Activated T-cell treated with anti-CD3 and anti-CD28 coated beads, Interleukin-2, amount 50 U/mL, for 24 hours (primary cell): ENCODE measurements at regions not wholly inside any gene's neighbourhood (a gene's known extent, or its start where the extent isn't known, plus 50 kb on each side); places are given as distances from the start of the nearest gene placed in this dataset.
"Not testable (repeated sequence)": the region's sequence is repeated elsewhere in the genome, so short reads cannot be mapped to it uniquely, and the experiment has no call there.

Experiments used
- DNase-seq: peaks from one replicate; pipeline ENCODE4 v3.0.0-alpha.2; 2020
- H3K27ac Mint-ChIP-seq: 2 replicates; pipeline ENCODE4 v1.8.0; 2020; ENCODE audit warnings: mild to moderate bottlenecking, mixed read lengths
- H3K27me3 Mint-ChIP-seq: 2 replicates; pipeline ENCODE4 v1.8.0; 2020; ENCODE audit warnings: mixed read lengths
- H3K36me3 Mint-ChIP-seq: 2 replicates; pipeline ENCODE4 v1.8.0; 2020; ENCODE audit warnings: low read depth, mixed read lengths
- H3K4me1 Mint-ChIP-seq: 2 replicates; pipeline ENCODE4 v1.8.0; 2020; ENCODE audit warnings: low read depth, mixed read lengths
- H3K4me3 Mint-ChIP-seq: 2 replicates; pipeline ENCODE4 v1.8.0; 2020; ENCODE audit warnings: mild to moderate bottlenecking, moderate library complexity, mixed read lengths
- H3K9me3 Mint-ChIP-seq: 2 replicates; pipeline ENCODE4 v1.8.0; 2020; ENCODE audit warnings: mixed read lengths

- no peak for DNase-seq
- Mint-ChIP-seq H3K9me3 (peaks cover 9% of the 10 kb centered on the region), H3K36me3 (no peaks in the 10 kb centered on the region), H3K27me3 (no peaks in the 10 kb centered on the region), H3K27ac (no peak overlapping the region), H3K4me3 (no peak overlapping the region), H3K4me1 (no peaks in the 10 kb centered on the region)
These were observed 192.6 kb downstream of the TTC6 start for GRCh38 chr14:37787879-37788494.

- no peaks in the 10 kb centered on the region for H3K27me3 Mint-ChIP-seq
- H3K27ac Mint-ChIP-seq, result no peak overlapping the region
- no peak overlapping the region for H3K4me3 Mint-ChIP-seq
- peaks cover 2% of the 10 kb centered on the region for H3K9me3 Mint-ChIP-seq
- H3K4me1 Mint-ChIP-seq, result no peaks in the 10 kb centered on the region
- no peak for DNase-seq
- H3K36me3 Mint-ChIP-seq, result no peaks in the 10 kb centered on the region
These were observed 196.1 kb downstream of the TTC6 start for GRCh38 chr14:37791384-37792036.

DNA sequence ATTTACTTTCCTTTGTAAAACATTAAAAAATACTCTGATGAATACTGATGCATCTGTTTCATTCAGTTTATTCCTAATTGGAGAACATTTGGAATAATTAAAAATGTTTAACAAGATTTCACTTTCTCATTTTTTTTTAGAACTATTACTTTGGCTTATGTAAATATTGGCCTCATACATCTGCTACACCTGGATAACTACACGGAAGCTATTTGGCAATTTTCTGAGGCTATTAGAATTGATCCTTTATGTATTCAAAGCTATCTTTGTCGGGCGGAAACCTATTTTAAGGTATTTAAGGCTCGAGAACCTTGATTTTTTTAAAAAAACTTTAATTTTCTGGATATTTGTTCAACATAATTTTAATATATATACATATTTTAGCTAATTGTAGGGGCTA, 196.7 kb downstream of the TTC6 start:
- no peaks in the 10 kb centered on the region for H3K4me1 Mint-ChIP-seq
- no peak for DNase-seq
- H3K27ac Mint-ChIP-seq, result no peak overlapping the region
- H3K27me3 Mint-ChIP-seq, result no peaks in the 10 kb centered on the region
- H3K9me3 Mint-ChIP-seq, result peaks cover 2% of the 10 kb centered on the region
- H3K4me3 Mint-ChIP-seq, result no peak overlapping the region
- H3K36me3 Mint-ChIP-seq, result no peaks in the 10 kb centered on the region

GRCh38 chr14:37796703-37797416, 201.4 kb downstream of the TTC6 start:
- Mint-ChIP-seq H3K4me1 (no peaks in the 10 kb centered on the region), H3K27ac (no peak overlapping the region), H3K27me3 (no peaks in the 10 kb centered on the region), H3K9me3 (peaks cover 2% of the 10 kb centered on the region), H3K36me3 (no peaks in the 10 kb centered on the region), H3K4me3 (no peak overlapping the region)
- no peak for DNase-seq

GRCh38 chr14:37797675-37798074, 202.2 kb downstream of the TTC6 start:
- Mint-ChIP-seq H3K27ac (no peak overlapping the region), H3K27me3 (no peaks in the 10 kb centered on the region), H3K9me3 (peaks cover 2% of the 10 kb centered on the region), H3K4me1 (no peaks in the 10 kb centered on the region), H3K36me3 (no peaks in the 10 kb centered on the region), H3K4me3 (no peak overlapping the region)
- no peak for DNase-seq

- Mint-ChIP-seq H3K36me3 (no peaks in the 10 kb centered on the region), H3K4me3 (no peak overlapping the region), H3K27me3 (no peaks in the 10 kb centered on the region), H3K27ac (no peak overlapping the region), H3K4me1 (no peaks in the 10 kb centered on the region), H3K9me3 (no peaks in the 10 kb centered on the region)
- DNase-seq, result no peak
These were observed 212.3 kb downstream of the TTC6 start for GRCh38 chr14:37807722-37808121.

DNA sequence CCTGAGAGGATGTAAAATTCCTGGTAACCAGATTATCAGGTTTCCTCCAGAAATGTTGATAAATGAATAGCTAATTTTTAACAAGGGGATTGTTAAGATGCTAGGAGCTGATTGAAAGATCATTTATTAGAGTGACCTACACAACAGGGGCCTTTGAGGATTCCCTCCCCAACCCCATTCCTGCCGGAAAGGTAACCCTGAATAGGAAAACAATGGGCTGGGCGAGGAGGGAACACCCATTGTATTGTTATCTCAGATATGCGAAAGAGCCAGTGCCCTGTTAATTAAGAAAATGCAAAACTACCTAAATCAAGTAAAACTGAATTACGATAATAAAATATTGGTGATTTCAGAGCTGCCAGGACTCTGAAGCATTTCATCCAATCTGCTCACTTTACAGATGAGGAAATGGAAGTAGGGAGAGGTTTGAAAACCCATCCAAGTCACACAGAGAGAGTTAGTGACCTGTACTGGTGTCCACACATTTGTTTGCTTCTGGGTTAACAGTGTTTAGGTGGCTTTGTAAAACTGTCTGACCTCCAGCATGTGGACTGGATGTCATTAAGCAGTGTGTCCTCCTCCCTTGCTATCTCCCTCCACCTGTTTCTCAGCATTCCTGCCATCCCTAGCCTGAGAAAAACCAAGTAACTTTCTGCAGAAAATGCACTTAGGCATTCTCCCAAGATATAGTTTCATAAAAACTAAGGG, 214.8 kb downstream of the TTC6 start:
- DNase-seq, result no peak
- Mint-ChIP-seq H3K36me3 (no peaks in the 10 kb centered on the region), H3K4me1 (no peaks in the 10 kb centered on the region), H3K9me3 (no peaks in the 10 kb centered on the region), H3K4me3 (no peak overlapping the region), H3K27me3 (no peaks in the 10 kb centered on the region), H3K27ac (no peak overlapping the region)

DNA sequence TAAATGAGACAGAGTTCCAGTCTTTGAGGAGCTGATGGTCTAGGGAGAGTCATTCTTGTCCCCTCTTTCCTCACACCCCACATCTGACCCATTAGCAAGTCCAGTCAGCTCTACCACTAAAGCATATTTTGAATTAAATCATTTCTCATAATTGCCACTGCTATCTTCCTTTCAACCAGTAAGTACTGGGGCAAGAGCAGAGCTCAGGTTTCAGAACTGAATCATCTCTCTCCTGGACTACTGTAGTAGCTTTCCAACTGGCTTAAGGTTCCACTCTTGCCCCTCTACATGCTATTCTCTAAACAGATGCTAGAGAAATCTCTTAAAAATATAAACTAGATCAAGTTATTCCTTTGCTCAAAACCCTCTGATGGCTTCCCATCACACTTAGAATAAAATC, 218.3 kb downstream of the TTC6 start:
- Mint-ChIP-seq H3K4me1 (no peaks in the 10 kb centered on the region), H3K36me3 (no peaks in the 10 kb centered on the region), H3K27me3 (no peaks in the 10 kb centered on the region), H3K9me3 (no peaks in the 10 kb centered on the region), H3K4me3 (no peak overlapping the region), H3K27ac (no peak overlapping the region)
- DNase-seq, result no peak

DNA sequence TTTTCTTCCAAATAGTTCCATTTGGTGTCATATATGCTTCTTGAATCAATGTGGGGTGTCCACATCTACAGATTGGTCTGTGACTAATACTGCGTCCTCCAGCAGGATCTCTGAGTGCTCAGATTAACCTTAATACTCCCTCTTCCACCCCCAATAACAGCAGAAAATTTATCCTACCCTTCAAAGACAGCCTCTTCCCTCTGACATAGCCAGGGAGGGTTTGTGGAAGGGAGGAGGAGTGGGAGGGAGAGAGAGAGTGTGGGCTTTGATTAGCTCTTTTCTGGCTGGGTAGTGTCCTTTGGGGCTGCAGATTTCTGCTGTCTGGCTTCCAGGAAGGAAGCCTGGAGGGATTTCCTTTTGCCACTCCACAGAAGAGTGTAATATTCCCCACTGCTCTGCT, 220.7 kb downstream of the TTC6 start:
- Mint-ChIP-seq H3K4me1 (no peaks in the 10 kb centered on the region), H3K27ac (no peak overlapping the region), H3K4me3 (no peak overlapping the region), H3K27me3 (no peaks in the 10 kb centered on the region), H3K9me3 (no peaks in the 10 kb centered on the region), H3K36me3 (no peaks in the 10 kb centered on the region)
- DNase-seq, result no peak

GRCh38 chr14:37816743-37817295, 221.4 kb downstream of the TTC6 start:
- no peaks in the 10 kb centered on the region for H3K9me3 Mint-ChIP-seq
- no peak overlapping the region for H3K27ac Mint-ChIP-seq
- no peak for DNase-seq
- peaks cover 3% of the 10 kb centered on the region for H3K27me3 Mint-ChIP-seq
- H3K36me3 Mint-ChIP-seq, result no peaks in the 10 kb centered on the region
- H3K4me1 Mint-ChIP-seq, result peaks cover 2% of the 10 kb centered on the region
- no peak overlapping the region for H3K4me3 Mint-ChIP-seq

- Mint-ChIP-seq H3K27me3 (peaks cover 3% of the 10 kb centered on the region), H3K4me3 (no peak overlapping the region), H3K27ac (no peak overlapping the region), H3K9me3 (no peaks in the 10 kb centered on the region), H3K4me1 (peaks cover 2% of the 10 kb centered on the region), H3K36me3 (no peaks in the 10 kb centered on the region)
- no peak for DNase-seq
These were observed 224.0 kb downstream of the TTC6 start for GRCh38 chr14:37819155-37820015.

DNA sequence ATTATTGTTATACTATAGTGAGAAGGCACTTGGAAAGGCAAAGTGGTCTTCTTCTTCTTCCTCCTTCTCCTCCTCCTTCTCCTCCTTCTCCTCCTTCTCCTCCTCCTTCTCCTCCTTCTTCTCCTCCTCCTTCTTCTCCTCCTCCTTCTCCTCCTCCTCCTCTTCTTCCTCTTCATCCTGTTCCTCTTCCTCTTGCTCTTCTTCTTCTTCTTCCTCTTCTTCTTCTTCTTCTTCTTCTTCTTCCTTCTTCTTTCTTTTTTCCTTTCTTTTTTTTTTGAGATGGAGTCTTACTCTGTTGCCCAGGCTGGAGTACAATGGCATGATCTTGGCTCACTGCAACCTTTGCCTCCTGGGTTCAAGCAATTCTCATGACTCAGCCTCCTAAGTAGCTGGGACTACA, 225.4 kb downstream of the TTC6 start:
- H3K4me1 Mint-ChIP-seq, H3K27ac Mint-ChIP-seq, DNase-seq, H3K36me3 Mint-ChIP-seq, H3K9me3 Mint-ChIP-seq, H3K27me3 Mint-ChIP-seq, H3K4me3 Mint-ChIP-seq: not testable (repeated sequence)

GRCh38 chr14:37824939-37825712, 229.7 kb downstream of the TTC6 start:
- no peak overlapping the region for H3K27ac Mint-ChIP-seq
- peaks cover 3% of the 10 kb centered on the region for H3K27me3 Mint-ChIP-seq
- no peaks in the 10 kb centered on the region for H3K36me3 Mint-ChIP-seq
- peaks cover 2% of the 10 kb centered on the region for H3K4me1 Mint-ChIP-seq
- no peak overlapping the region for H3K4me3 Mint-ChIP-seq
- no peak for DNase-seq
- peaks cover 2% of the 10 kb centered on the region for H3K9me3 Mint-ChIP-seq
